GM13976 (cell line): ENCODE measurements at regions not wholly inside any gene's neighbourhood (a gene's known extent, or its start where the extent isn't known, plus 50 kb on each side); places are given as distances from the start of the nearest gene placed in this dataset.
"Not testable (repeated sequence)": the region's sequence is repeated elsewhere in the genome, so short reads cannot be mapped to it uniquely, and the experiment has no call there.

ENCODE experiments used
- DNase-seq: peaks from one replicate; pipeline ENCODE4 v3.0.0; 2012; ENCODE audit warnings: low spot score
- CTCF ChIP-seq: IDR thresholded peaks from 2 replicates; pipeline ENCODE4 v1.5.1; 2012; ENCODE audit warnings: borderline replicate concordance, mild to moderate bottlenecking; ENCODE audit not compliant: insufficient read depth; ENCODE audit errors: extremely low read depth, missing control alignments, control extremely low read depth
- in situ Hi-C: fragments of 300-500 bp; cut with MboI; formaldehyde crosslinking; loops from one replicate; pipeline ENCODE4 v1.12.0; 2022; ENCODE audit warnings: low sequenced_read_pairs, mixed read lengths, inconsistent platforms; ENCODE audit not compliant: unreplicated experiment

GRCh38 chr7:10780400-10780747 lies 193.3 kb upstream of the PHF14 start:
- no peak for TF ChIP-seq CTCF
- DNase-seq = no peak
- in situ Hi-C loops = no loop called here

GRCh38 chr7:10786976-10787375 lies 186.7 kb upstream of the PHF14 start:
- DNase-seq, in situ Hi-C loops: not testable (repeated sequence)

GRCh38 chr7:10789170-10789569 lies 184.5 kb upstream of the PHF14 start:
- no peak for TF ChIP-seq CTCF
- in situ Hi-C loops = no loop called here
- DNase-seq = no peak

GRCh38 chr7:10790910-10791309 lies 182.8 kb upstream of the PHF14 start:
- DNase-seq = no peak
- TF ChIP-seq CTCF = no peak
- in situ Hi-C loops = no loop called here

GRCh38 chr7:10793995-10794775 lies 179.5 kb upstream of the PHF14 start:
- in situ Hi-C loops = no loop called here
- no peak for TF ChIP-seq CTCF
- DNase-seq = no peak

GRCh38 chr7:10797157-10797556 lies 176.5 kb upstream of the PHF14 start:
- in situ Hi-C loops = no loop called here
- DNase-seq = no peak

GRCh38 chr7:10798044-10798443 lies 175.6 kb upstream of the PHF14 start:
- DNase-seq = no peak
- in situ Hi-C loops = no loop called here
- TF ChIP-seq CTCF = no peak

More at GRCh38 chr7:10797157-10797556, 176.5 kb upstream of the PHF14 start:
- TF ChIP-seq CTCF = no peak
